Activated T-helper 1 cell treated with anti-CD3 and anti-CD28 coated beads, Interleukin-2, amount 50 U/mL, for 16 hours (primary cell): ENCODE measurements at regions not wholly inside any gene's neighbourhood (a gene's known extent, or its start where the extent isn't known, plus 50 kb on each side); places are given as distances from the start of the nearest gene placed in this dataset.

ENCODE experiments used
- DNase-seq, 2 donors: peaks; one replicate each; pipeline ENCODE4 v3.0.0-alpha.2; 2020; ENCODE audit warnings: low read depth in 1 of 2, low spot score in 1 of 2

DNA sequence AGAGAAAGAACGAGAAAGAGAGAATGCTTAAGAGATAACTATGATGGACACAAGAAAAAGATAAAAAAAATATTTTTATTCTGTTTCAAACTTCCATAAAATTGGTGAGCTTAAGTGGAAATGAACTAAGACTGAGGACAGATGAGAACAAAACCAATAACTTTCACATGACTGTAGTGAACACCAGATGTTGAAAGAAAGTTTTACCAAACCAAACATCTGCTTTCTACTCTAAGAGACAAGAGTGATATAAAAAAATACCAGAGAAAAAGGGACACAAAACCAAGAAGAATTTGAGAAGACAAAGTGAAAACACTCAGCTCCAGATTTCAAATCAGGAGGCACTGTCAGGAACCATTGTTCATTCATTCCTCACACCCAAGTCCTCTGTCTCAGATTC lies 147.9 kb downstream of the IMPG2 start:
- no peak for DNase-seq

DNA sequence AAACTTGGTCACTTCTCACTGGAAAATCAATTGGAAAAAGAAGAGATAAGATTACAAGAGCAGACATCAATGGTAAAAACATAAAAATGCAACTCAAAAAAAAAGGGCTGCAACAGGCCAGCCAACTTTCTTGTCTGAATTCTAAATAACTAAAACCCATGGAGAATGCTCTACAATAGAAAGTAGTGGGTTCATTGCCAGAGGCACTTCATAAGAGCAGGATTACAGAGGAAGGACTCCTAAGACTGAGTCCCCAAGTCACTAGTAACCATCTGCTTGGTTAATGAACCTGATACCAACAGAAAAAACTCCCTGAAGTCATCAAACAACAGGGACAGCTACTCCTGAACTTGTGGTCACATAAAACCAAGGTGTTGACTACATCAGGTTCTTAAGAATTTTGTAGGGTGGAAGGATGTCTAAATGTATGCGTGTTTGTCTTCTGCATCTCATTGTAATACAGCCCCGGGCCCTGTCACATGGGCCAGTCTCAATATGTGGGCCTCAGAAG lies 148.6 kb downstream of the IMPG2 start:
- DNase-seq = no peak

DNA sequence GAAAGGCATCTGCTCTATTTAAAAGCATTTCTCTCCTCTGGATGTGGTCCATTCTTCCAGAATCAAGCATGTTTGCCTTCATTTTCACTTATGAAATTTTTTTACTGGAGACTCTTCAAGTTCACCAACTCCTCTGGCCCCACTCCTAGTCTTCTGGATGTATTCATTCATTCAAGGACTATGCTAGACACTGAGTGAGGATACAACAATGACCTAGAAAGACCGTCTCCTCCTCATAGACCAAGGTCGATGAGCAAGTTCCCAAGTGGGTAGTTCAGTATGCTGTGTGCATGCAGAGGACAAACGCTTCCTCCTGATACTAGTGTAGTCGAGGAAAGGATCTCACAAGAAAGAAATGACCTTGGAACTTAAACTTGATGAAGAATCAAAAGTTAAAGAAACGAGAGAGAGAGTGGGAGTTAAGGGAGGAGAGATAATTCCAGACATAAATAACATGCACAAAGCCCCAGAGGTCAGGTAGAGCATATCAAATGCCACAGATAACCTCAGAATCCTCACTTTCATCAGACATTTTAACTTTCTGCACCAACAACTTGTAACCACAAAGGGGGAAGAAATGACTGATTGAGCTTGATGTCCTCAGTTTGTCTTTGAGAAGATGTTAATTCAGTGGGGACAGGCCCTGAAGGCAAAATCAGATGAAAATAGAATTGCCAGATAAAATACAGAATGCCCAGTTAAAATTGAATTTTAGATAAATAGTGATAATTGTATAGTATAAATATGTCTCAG lies 149.4 kb downstream of the IMPG2 start:
- DNase-seq = no peak

DNA sequence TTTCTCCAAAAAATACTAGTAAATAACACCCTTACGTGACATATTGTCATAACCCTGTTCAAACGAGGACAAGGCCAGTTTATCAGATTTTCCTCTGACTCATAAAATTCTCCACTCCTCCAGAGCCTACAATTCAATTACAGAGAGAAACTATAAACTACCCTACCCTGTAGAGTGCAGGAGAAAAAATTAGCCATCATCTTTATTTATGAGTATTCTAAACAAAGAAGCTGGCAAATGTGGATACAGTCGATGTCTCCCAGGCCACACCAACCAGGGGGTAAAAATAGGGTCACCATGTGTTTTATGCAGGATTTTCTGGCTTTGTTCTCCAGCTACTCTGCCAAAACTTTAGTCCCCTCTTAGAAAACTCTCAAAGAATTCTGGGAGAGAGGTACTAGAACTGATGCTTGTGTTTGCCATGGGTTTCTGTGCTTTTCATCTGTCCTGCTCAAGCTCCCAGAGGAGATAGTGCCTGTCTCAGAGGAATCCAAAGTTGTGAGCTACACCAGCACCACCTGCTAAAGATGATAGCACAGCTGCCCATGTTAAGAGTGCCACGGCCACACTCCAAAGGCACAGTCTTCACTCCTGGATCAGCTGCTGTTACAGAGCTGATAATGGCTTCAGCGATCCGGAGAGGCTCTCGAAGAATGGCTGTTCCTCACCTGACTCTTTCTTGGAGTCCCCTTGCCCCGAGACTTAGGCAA lies 150.2 kb downstream of the IMPG2 start:
- DNase-seq = no peak

DNA sequence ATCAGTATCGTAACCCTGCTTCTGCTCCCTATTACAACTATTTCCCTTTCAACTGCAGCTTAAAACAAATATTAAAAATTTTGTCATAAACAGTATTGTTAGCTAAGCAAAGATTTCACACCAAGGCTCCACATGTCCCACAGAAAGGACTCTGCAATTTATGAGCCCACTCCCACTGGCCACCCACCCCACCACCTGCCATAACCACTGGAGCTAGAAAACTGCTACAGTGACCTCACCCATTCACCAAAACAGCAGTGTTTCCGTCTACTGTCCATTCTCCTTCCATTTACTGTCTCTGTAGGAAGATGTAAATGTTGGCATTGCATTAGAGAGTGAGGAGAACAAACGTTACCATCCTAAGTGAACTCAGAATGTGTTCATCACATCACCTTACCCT lies 150.9 kb downstream of the IMPG2 start:
- DNase-seq = no peak

DNA sequence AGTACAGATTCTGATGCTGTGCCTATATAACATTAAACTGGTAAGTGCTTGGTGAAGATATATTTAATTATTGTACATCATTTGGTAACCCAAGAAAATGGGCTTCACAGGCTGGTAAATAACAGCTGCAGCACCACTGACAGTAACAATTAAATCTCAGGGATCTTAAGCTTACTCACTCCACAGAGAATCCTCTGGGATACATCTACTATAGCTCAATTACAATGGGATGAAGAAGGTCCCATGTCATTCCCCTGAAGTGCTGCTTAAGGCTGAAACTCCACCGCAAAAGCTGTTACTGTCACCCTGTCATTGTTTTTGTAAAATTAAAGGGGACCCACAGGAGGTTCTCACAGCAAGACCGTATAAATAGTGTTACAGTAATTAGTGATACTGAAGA lies 153.0 kb downstream of the IMPG2 start:
- DNase-seq = no peak

DNA sequence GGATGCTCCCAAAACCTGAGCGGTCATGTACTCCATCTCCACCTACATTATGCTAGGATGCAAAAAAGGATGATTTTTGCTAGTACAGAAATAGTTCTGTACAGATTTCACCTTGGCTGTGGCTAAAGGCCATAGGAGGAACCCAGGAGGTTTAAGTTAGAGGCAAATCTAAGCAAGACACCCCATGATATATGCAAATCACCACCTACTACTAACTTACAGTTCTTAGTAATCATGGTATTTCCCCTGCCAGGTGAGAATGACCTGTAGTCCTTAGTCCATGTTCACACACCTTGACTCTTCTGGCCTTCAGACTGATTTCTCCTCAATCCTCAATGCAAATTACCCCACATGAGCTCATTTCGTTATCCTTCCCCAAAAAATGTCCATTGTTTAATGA lies 154.2 kb downstream of the IMPG2 start:
- no peak for DNase-seq

DNA sequence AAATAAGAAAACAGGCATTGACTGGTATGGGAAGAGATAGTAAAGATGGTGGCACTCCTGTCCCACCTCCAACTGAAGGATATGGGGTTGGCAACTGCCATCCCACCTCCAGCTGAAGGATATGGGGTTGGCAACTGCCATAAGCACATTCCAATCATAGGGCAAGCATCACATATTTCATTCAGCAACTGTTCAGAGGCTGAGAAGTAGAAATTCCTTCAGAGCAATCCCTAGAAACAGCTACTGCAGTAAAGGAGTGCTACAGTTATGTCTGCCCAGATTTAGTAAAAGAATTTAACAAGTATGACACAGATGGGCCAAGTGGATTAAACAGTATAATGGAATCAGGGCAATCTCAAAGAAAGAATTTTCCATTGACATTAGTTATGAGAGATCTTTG lies 156.8 kb downstream of the IMPG2 start:
- DNase-seq = no peak

DNA sequence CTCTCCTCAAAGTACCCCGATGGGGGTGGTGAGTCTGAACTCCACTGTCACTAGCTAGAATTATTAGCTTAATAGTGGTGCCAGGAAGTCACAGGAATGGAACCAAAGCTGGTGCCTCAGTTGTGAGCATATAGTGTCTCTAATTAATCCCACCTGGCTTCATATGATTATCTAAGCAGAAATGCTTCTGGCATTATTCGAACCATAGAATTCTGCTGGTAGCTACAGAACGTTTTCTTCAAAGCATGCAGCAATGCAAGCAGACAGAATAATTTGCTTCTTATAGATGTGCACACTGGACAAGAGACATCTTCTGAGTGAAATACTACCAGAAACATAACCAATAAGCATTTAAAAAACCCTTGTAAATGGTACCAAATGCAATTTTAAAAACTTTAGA lies 160.9 kb downstream of the IMPG2 start:
- no peak for DNase-seq

DNA sequence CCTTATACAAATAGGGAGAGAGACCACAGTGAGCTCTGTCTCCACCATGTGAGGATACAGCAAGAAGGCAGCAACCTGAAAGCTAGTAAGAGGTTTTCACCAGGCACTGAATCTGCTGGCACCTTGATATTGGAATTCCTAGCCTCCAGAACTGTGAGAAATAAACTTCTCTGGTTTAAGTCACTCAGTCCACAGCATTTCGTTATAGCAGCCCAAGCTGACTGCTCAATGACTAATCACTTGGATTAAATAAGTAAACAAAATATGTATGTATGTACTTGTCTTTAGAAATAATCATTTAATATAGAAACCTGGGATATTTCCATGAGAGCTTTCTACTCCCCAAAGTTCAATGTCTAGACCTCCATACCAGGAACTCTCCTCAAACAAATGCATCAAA lies 162.0 kb downstream of the IMPG2 start:
- DNase-seq = no peak

DNA sequence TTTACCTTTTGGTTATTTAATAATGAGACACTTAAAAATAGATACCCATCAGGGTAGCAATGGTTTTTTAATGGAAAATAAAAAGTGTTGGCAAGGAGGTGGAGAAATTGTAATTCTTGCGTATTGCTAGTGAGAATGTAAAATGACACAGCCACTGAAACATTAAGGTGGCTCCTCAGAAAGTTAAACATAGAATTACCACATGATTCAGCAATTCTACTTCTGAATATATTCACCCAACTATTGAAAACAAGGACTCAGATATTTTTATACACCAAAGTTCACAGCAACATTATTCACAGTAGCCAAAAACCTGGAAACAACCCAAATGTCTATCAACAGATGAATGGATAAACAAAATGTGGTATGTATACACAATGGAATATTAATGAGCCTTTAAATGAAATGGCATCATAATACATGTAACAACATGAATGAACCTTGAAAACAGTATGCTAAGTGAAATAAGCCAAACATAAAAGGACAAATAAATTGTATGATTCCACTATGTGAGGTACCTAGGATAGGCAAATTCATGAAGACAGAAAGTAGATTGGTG lies 163.5 kb downstream of the IMPG2 start:
- DNase-seq = no peak

DNA sequence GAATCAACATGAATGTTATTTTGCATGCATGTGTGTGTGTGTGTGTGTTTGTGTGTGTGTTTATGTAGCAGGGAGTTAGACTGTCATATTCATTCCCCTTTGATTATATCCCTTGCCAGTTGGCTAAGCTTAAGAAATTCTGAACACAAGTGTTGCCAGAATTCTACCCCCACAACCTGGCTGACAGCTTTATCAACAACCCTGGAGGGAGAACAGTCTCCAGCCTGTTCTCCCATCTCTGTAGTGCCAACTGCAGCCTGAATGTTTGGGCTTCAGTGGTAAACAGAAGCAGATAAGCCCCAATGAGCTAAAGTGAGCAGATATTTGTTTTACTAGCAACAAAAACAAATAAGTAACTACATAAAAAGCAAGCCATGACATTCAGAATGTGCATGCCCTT lies 162.6 kb upstream of the ABI3BP start:
- no peak for DNase-seq

DNA sequence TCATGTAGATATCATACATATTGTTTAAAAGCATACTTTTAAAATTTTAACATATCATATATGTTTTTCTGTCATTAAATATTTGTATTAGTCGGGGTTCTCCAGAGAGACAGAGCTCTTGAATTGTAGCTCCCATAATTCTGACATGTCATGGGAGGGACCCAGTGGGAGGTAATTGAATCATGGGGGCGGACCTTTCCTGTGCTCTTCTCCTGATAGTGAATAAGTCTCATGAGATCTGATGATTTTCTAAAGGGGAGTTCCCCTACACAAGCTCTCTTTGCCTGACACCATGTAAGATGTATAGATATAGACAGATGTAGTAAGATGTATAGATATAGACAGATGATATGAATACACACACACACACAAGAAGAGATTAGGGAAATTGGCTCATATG lies 161.2 kb upstream of the ABI3BP start:
- DNase-seq = no peak

DNA sequence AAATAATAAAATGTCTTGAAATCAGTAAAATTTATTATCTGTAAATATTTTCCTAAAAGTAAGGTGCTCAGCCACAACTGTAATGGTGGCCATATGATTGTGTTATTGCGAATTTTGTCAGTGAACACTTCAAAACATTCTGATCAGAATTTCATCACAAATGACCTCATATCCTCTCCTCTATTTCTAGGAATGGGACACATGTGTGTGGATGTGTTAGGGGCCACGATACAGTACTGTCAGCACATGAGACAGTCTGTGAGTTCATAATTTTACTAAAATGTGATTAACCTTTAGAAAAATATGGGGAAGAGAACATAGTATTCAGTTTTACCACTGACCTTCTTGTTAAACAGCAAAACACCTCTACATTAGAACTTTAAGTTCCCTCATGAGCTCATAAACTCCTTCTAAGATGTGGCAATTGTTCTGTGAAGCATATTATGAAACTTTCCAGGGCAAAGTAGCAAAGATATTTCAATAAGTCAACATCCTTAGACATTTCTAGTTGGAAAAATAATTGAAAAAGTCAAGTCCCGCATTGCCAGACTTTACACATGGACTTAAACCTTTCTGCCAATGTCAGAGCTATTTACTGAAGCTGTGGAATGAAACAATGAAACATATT lies 158.2 kb upstream of the ABI3BP start:
- DNase-seq = no peak

DNA sequence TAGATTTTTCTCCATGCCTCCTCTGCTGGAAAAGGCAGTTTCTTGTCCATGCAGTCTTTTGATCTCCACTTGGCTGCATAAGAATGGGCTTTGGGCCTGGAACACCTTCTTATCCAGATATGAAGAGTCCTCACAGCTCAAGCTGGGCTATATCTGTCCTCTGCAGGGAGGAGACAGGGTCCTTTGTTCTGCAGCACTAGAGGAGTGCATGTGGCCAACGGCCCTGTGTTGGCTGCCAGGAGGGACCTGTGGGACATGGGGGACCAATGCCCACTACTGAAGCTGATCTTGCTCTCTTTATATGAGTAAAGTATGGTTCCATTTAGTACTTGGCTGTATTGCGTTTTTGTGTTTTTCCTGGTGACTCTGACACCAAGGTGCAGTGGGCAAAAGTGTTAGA lies 157.3 kb upstream of the ABI3BP start:
- DNase-seq = no peak

DNA sequence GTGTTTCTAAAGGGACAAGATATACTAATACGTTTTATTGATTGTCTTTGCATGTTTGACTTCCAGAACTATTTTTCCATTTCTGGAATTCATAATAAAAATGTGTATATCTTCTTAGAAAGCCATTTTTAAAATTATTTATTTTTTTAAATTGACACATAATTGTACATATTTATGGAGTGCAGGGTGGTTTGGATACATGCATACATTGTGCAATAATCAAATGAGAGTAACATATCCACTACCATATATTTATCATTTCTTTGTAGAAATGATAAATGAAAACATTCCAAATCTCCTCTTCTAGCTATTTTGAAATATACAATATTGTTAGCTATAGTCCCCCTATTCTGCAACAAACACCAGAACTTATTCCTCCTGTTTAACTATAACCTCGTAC lies 156.5 kb upstream of the ABI3BP start:
- DNase-seq = no peak

DNA sequence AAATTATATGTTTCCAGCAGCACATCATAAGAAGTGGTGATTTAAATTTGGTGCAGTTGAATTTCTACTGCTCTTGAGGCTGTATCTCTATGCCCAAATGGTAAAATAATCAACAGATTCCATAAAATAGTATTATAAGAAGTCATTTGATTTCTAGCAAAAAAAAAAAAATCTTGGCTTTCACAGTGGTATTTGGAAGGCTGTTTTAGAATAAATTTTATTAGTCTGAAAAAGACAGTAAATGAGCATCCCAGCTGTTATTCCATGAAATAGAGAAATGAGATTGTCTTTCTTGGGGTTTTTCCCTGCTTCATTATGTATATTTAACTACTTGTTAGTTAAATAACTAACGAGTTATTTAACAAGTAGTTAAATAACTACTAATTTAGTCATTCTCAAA lies 156.0 kb upstream of the ABI3BP start:
- no peak for DNase-seq

DNA sequence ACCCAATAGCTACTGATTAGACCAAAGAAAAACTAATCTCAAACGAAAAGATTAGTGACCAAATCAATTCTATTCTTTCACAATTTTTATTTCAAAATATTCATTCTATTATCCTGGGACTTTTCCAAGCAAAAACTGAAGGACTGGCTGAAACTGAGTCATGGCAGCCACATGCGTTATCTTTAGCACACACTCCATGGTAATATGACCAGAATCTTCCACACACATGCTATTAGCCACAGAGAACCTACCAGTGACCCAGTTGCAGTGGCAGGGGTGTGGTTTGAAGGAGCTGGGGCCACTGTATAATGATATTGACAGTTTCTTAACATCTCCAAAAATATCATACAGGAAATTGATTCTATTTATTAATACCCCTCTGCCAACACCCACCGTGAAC lies 154.8 kb upstream of the ABI3BP start:
- DNase-seq = no peak

DNA sequence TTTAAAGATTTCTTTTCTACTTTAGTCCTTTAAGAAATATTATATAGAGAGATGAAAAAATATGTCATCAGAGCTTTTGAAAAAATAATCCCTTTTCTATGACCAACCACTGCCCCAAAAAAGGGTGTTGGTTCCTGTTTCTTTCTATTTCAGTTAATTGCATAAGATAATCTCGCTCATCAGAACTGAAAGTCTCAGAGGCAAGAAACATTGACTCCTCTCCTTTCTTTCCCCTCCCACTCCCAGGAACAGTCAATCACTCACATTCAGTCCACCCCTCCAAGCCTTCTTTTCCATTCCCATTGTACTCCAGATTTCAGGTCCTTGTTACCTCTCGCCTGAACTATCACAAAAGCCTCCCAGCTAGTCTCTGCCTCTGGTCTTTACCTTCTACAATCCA lies 153.7 kb upstream of the ABI3BP start:
- no peak for DNase-seq

DNA sequence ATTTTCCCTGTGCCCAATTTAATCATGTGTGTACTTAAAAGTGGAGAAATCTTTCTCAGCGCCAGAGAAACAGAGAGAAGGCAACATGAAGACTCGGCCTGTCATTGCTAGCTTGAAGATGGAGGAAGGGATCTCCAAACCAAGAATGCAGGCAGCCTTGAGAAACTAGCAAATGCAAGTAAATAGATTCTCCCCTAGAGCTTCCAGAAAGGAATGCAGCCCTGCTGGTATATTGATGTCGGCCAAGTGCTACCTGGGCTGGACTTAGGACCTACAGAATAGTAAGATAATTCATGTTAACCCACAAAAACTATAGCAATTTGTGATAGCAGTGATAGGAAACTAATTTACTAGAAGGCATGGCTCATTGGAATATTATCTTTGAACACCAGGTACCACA lies 150.9 kb upstream of the ABI3BP start:
- DNase-seq = no peak

DNA sequence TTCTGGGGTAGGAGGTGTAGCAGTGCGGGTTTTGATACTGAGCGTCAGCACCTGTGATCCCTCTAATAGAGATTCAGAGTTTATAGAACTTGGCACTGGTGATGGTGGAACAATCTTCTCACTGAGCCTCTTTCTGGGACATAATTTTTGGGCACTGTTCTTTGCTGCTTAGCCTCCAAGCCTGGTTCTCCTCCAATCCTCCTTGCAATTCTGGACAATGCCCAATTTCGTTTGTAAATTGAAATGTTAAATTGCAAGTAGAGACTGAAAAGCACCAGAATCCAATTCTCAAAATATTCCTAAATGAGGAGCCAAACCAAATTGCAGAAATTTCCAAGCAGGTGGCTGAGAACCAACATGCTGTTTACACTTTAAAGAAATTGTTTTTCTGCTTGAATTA lies 149.8 kb upstream of the ABI3BP start:
- DNase-seq = no peak

DNA sequence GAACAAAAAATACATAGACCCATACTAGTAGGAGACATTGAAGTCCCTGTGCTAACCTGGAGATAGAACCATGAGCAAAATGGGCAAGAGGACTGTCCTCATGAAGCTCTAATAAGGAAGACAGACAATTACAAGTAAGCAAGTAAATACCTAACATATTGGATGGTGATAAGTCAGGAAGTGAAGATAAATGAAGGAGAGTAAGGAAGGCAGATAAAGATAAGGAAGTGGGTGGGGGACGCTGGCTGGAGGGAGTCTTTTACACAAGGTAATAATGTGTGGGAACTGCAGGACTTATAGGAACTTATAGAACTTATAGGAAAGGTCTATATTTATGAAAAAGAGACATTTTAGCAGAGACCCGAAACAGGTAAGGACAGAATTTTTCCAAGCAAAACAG lies 148.9 kb upstream of the ABI3BP start:
- no peak for DNase-seq
